Fibroblast of skin of abdomen (primary cell): ENCODE measurements at regions not wholly inside any gene's neighbourhood (a gene's known extent, or its start where the extent isn't known, plus 50 kb on each side); places are given as distances from the start of the nearest gene placed in this dataset.

Experiments used
- DNase-seq: peaks from one replicate; pipeline ENCODE4 v3.0.0-alpha.2; 2013

DNA sequence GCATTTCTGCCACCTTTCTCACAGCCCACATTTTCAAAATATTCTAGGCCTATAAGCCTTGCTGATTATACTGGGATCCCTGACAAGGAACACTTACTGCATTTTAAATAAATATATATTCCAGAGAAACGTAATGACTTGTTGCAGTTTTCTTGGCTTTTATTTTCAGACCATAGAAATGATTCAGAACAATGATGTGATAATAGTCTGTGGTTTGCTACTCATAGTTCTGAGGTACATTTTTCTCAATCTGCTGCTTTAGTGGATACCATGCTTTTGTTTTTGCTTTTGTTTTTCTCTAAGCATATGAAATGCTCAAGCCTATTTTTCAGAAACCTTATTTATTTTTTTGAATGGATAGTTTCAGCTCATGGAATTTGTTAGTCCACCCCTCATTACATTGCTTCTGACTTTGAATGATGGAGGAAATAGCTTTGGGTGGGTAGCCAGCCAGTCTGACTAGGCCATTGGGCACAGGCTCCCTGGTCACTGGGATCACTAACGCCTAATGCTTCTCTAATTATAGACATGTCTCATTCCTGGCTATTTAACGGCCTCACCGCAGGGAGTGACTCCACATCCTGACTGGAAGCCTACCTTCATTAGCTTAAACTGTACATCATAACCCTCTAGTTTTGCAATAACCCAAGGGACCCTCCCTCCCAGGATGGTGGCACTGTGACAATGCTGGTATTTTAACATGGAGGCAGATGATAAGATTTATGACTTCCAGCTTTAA is 66.1 kb downstream of the MBL2 start:
- DNase-seq, result peak; percentile 27
